AG04450 (cell line): ENCODE measurements at regions not wholly inside any gene's neighbourhood (a gene's known extent, or its start where the extent isn't known, plus 50 kb on each side); places are given as distances from the start of the nearest gene placed in this dataset.
A peak's percentile ranks its signal among the peaks of the same experiment; 100 is the strongest.

Experiments used
- CTCF ChIA-PET: fragments of 300-600, 350-600 bp; formaldehyde crosslinking; extraction: SDS; loops from one replicate; lab custom pipeline; 2022; ENCODE audit warnings: antibody characterized with exemption, inconsistent platforms; lab: Charles Lee
- POLR2A ChIA-PET: fragments of 350-600 bp; formaldehyde crosslinking; extraction: SDS; loops from one replicate; lab custom pipeline; 2021; ENCODE audit warnings: antibody characterized with exemption, inconsistent platforms; lab: Yijun Ruan, JAX
- DNase-seq: peaks from one replicate; pipeline ENCODE4 v3.0.0-alpha.2; 2011; ENCODE audit warnings: low read depth, low spot score
- H3K27ac ChIP-seq: one replicate; pipeline ENCODE4 v1.5.1; 2012; ENCODE audit warnings: low read depth, low read length, control low read depth
- H3K27me3 ChIP-seq: one replicate; pipeline ENCODE4 v1.6.0; 2012; ENCODE audit warnings: low read length; ENCODE audit not compliant: control insufficient read depth, insufficient read depth
- H3K4me3 ChIP-seq: 2 replicates; pipeline ENCODE4 v1.5.1; 2011; ENCODE audit warnings: mild to moderate bottlenecking, low read depth, low read length, control low read depth
- H3K9me3 ChIP-seq: 2 replicates; pipeline ENCODE4 v1.5.1; 2012; ENCODE audit warnings: low read length; ENCODE audit not compliant: control insufficient read depth, insufficient read depth
- TF ChIP-seq, protein P1 (sequence below): IDR thresholded peaks from 2 replicates; pipeline ENCODE4 v1.5.1; 2011; ENCODE audit warnings: low read depth, low read length, control low read depth, inconsistent platforms

DNA sequence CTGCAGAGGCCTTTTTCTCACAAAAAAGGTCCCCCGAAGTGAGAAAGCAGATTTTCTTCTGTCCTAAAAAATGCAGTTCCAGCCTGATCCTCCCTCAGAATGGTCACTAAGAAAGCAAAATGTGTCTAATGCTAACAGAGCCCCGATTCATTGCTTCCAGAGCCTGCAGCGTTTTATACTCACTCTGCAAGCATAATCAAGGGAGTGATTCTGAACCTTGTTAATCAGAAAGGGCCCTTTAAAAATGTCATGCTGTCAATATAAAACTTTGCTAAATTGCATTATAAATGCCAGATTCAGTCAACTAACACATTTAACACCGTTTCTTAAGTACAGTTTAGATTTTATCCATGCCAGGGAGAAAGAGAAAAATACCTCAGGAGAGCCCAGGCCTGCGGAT, 202.8 kb downstream of the CD83 start:
- TF ChIP-seq, protein P1, sequence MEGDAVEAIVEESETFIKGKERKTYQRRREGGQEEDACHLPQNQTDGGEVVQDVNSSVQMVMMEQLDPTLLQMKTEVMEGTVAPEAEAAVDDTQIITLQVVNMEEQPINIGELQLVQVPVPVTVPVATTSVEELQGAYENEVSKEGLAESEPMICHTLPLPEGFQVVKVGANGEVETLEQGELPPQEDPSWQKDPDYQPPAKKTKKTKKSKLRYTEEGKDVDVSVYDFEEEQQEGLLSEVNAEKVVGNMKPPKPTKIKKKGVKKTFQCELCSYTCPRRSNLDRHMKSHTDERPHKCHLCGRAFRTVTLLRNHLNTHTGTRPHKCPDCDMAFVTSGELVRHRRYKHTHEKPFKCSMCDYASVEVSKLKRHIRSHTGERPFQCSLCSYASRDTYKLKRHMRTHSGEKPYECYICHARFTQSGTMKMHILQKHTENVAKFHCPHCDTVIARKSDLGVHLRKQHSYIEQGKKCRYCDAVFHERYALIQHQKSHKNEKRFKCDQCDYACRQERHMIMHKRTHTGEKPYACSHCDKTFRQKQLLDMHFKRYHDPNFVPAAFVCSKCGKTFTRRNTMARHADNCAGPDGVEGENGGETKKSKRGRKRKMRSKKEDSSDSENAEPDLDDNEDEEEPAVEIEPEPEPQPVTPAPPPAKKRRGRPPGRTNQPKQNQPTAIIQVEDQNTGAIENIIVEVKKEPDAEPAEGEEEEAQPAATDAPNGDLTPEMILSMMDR = no peak
- H3K9me3 ChIP-seq = no peaks in the 10 kb centered on the region
- no peak overlapping the region for H3K4me3 ChIP-seq
- CTCF ChIA-PET = interaction anchor here (1.4 kb wide), 1 partner anchor 30 kb away, joined by 3 read pairs; no protein-coding TSS in a partner anchor
- DNase-seq = no peak
- POLR2A ChIA-PET = no interaction called here
- H3K27ac ChIP-seq = no peak overlapping the region
- H3K27me3 ChIP-seq = peaks cover 7% of the 10 kb centered on the region

DNA sequence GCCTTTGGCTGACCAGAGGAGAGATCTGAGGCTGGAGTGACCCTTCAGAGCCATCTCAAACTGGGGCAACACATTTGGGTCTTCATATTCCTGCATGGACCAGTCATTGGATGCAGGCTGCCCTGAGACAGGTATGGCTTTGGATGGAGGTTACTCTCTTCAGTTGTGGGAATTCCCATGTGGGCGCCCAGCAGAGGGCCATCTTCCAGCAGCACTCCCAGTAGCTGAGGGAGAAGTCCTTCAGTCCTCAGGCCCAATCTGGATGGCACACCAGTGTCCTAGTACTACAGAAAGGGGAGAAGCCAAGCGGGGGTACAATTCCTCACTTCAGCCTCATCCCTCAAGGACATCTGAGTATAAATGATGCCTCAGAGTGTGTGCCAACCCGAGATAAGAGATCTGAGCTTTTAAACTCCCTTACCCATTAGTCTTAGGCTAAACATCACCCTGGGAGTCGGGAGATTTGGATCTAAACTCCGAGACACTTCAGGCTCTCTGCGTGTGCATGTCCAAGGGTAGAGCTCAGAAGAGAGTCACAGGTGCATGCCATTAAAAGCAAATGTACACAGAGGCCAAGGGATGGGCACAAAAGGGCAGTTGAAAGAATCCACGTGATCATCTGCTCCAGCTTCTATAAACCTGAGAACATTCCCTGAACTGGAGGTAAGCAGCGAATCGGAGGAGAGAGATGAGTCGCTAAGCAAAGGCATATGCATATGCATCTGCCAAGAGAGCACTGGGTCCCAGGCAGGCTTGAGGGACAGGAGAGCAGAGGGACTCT, 204.6 kb downstream of the CD83 start:
- TF ChIP-seq, protein P1 = 0 out of 2 replicates have a peak, but pooled peaks have one; percentile 11
- Histone ChIP-seq H3K27ac (no peak overlapping the region), H3K4me3 (no peak overlapping the region), H3K9me3 (no peaks in the 10 kb centered on the region), H3K27me3 (peaks cover 7% of the 10 kb centered on the region)
- DNase-seq = no peak
- POLR2A ChIA-PET = interaction anchor here (0.5 kb wide), 1 partner anchor 79 kb away, joined by 3 read pairs; no protein-coding TSS in a partner anchor
- CTCF ChIA-PET = no interaction called here

- peaks cover 3% of the 10 kb centered on the region for H3K27me3 ChIP-seq
- no peak overlapping the region for H3K4me3 ChIP-seq
- TF ChIP-seq, protein P1 = no peak
- no peaks in the 10 kb centered on the region for H3K9me3 ChIP-seq
- no peak for DNase-seq
- no peak overlapping the region for H3K27ac ChIP-seq
- ChIA-PET CTCF (no interaction called here), POLR2A (interaction anchor here (0.5 kb wide), 1 partner anchor 78 kb away, joined by 3 read pairs; no protein-coding TSS in a partner anchor)
Measured at GRCh38 chr6:14322841-14323240, 205.3 kb downstream of the CD83 start.

- Histone ChIP-seq H3K9me3 (no peaks in the 10 kb centered on the region), H3K4me3 (no peak overlapping the region), H3K27me3 (peaks cover 3% of the 10 kb centered on the region), H3K27ac (no peak overlapping the region)
- TF ChIP-seq, protein P1 = no peak
- POLR2A ChIA-PET = no interaction called here
- CTCF ChIA-PET = no interaction called here
- DNase-seq = no peak
Measured at GRCh38 chr6:14326774-14327173, 209.2 kb downstream of the CD83 start.

GRCh38 chr6:14328163-14328562, 210.6 kb downstream of the CD83 start:
- no peaks in the 10 kb centered on the region for H3K27me3 ChIP-seq
- H3K9me3 ChIP-seq = no peaks in the 10 kb centered on the region
- no peak overlapping the region for H3K4me3 ChIP-seq
- H3K27ac ChIP-seq = no peak overlapping the region
- TF ChIP-seq, protein P1 = no peak
- POLR2A ChIA-PET = no interaction called here
- no peak for DNase-seq
- CTCF ChIA-PET = no interaction called here
